IMR-90 (cell line): ENCODE measurements at regions not wholly inside any gene's neighbourhood (a gene's known extent, or its start where the extent isn't known, plus 50 kb on each side); places are given as distances from the start of the nearest gene placed in this dataset.

ENCODE experiments used
- ATAC-seq: fragments of 200-7000 bp; cut with Tn5 transposase; 2 replicates; pipeline ENCODE4 v1.9.1; 2020; ENCODE audit warnings: low read depth, mild to moderate bottlenecking, moderate library complexity
- BruUV-seq: library from RNA; stranded (reverse); fragments of 400-500 nt; replicated peaks from 2 replicates; lab custom pipeline; 2021; lab: Mats Ljungman, UMichigan
- CTCF ChIA-PET: fragments of 300-600 bp; formaldehyde crosslinking; extraction: SDS; loops from one replicate; lab custom pipeline; 2021; ENCODE audit warnings: antibody characterized with exemption; lab: Yijun Ruan, JAX
- POLR2A ChIA-PET: fragments of 300-600 bp; sonication (Branson Sonifier 250); formaldehyde crosslinking; loops from one replicate; lab custom pipeline; 2022; ENCODE audit warnings: antibody characterized with exemption; ENCODE audit not compliant: unreplicated experiment; lab: Charles Lee
- DNase-seq: peaks from one replicate; pipeline ENCODE4 v3.0.0; 2013
- H2AFZ ChIP-seq: replicated peaks from 2 replicates; pipeline ENCODE3; 2013; ENCODE audit warnings: low read length, mild to moderate bottlenecking; ENCODE audit not compliant: poor library complexity
- H2AK5ac ChIP-seq: 2 replicates; pipeline ENCODE4 v1.6.1; 2013; ENCODE audit warnings: low read depth, low read length, inconsistent platforms
- H2AK9ac ChIP-seq: replicated peaks from 2 replicates; pipeline ENCODE3; 2013; ENCODE audit warnings: mild to moderate bottlenecking, low read depth, low read length, moderate library complexity; ENCODE audit not compliant: poor library complexity
- H2BK120ac ChIP-seq: 2 replicates; pipeline ENCODE4 v1.6.1; 2013; ENCODE audit warnings: low read depth, low read length, inconsistent platforms
- H2BK15ac ChIP-seq: 3 replicates; pipeline ENCODE4 v1.6.1; 2013; ENCODE audit warnings: low read depth, low read length, inconsistent platforms
- H2BK20ac ChIP-seq: 2 replicates; pipeline ENCODE4 v1.6.1; 2013; ENCODE audit warnings: low read depth, mild to moderate bottlenecking, inconsistent platforms, low read length, moderate library complexity
- H2BK5ac ChIP-seq: 2 replicates; pipeline ENCODE4 v1.6.1; 2013; ENCODE audit warnings: mild to moderate bottlenecking, low read depth, low read length, inconsistent platforms; ENCODE audit not compliant: poor library complexity, severe bottlenecking
- H3K14ac ChIP-seq: replicated peaks from 2 replicates; pipeline ENCODE4 v1.6.1; 2013; ENCODE audit warnings: low read depth, low read length, inconsistent platforms
- H3K18ac ChIP-seq: 2 replicates; pipeline ENCODE4 v1.6.1; 2013; ENCODE audit warnings: low read depth, low read length, control low read depth
- H3K23ac ChIP-seq: 2 replicates; pipeline ENCODE4 v1.6.1; 2013; ENCODE audit warnings: low read depth, low read length, inconsistent platforms
- H3K27ac ChIP-seq: 2 replicates; pipeline ENCODE4 v1.5.1; 2013; ENCODE audit warnings: mild to moderate bottlenecking, control low read depth, low read length; ENCODE audit not compliant: insufficient read depth
- H3K27me3 ChIP-seq: 2 replicates; pipeline ENCODE4 v1.6.1; 2013; ENCODE audit warnings: low read length; ENCODE audit not compliant: control insufficient read depth, insufficient read depth
- H3K36me3 ChIP-seq: 2 replicates; pipeline ENCODE4 v1.6.1; 2013; ENCODE audit warnings: low read length, mixed read lengths; ENCODE audit not compliant: control insufficient read depth, insufficient read depth
- H3K4ac ChIP-seq: 2 replicates; pipeline ENCODE4 v1.6.1; 2013; ENCODE audit warnings: low read depth, low read length, inconsistent platforms
- H3K4me1 ChIP-seq: 2 replicates; pipeline ENCODE4 v1.6.1; 2013; ENCODE audit warnings: low read length, mixed read lengths; ENCODE audit not compliant: control insufficient read depth, insufficient read depth
- H3K4me2 ChIP-seq: 2 replicates; pipeline ENCODE4 v1.6.1; 2013; ENCODE audit warnings: low read depth, mild to moderate bottlenecking, control low read depth, low read length, moderate library complexity
- H3K4me3 ChIP-seq: 2 replicates; pipeline ENCODE4 v1.5.1; 2013; ENCODE audit warnings: low read depth, mild to moderate bottlenecking, control low read depth, low read length, moderate library complexity; ENCODE audit not compliant: insufficient read depth
- H3K56ac ChIP-seq: 2 replicates; pipeline ENCODE4 v1.6.1; 2013; ENCODE audit warnings: low read length, inconsistent platforms; ENCODE audit not compliant: insufficient read depth; ENCODE audit errors: extremely low read depth
- H3K79me1 ChIP-seq, 2 experiments: 2 replicates each; pipeline ENCODE4 v1.6.1; 2013; ENCODE audit warnings: low read length in 2 of 2, inconsistent platforms in 1 of 2, low read depth in 1 of 2
- H3K9ac ChIP-seq: 2 replicates; pipeline ENCODE4 v1.6.1; 2013; ENCODE audit warnings: low read depth, low read length, control low read depth
- H3K9me1 ChIP-seq: 2 replicates; pipeline ENCODE4 v1.6.1; 2013; ENCODE audit warnings: low read length, inconsistent platforms; ENCODE audit not compliant: insufficient read depth
- H3K9me3 ChIP-seq: 2 replicates; pipeline ENCODE4 v1.6.1; 2013; ENCODE audit warnings: low read length; ENCODE audit not compliant: control insufficient read depth, insufficient read depth
- H4K20me1 ChIP-seq: 2 replicates; pipeline ENCODE4 v1.6.1; 2013; ENCODE audit warnings: low read length, inconsistent platforms; ENCODE audit not compliant: insufficient read depth
- H4K5ac ChIP-seq: 2 replicates; pipeline ENCODE4 v1.6.1; 2013; ENCODE audit warnings: mild to moderate bottlenecking, low read depth, low read length, control low read depth
- H4K8ac ChIP-seq, 2 experiments: 2 replicates each; pipeline ENCODE4 v1.6.1; 2013; ENCODE audit warnings: low read depth in 2 of 2, low read length in 2 of 2, control low read depth in 1 of 2, inconsistent platforms in 1 of 2
- H4K91ac ChIP-seq: 2 replicates; pipeline ENCODE4 v1.6.1; 2013; ENCODE audit warnings: low read depth, low read length, inconsistent platforms; ENCODE audit not compliant: insufficient read depth
- BHLHE40 ChIP-seq: fragments of 150-350 bp; IDR thresholded peaks from 2 replicates; pipeline ENCODE4 v1.6.1; 2016; ENCODE audit warnings: mild to moderate bottlenecking, low read depth, low read length
- CHD1 ChIP-seq: IDR thresholded peaks from 2 replicates; pipeline ENCODE4 v1.6.1; 2012; ENCODE audit warnings: low read depth, low read length, improper control_type of control experiment
- MXI1 ChIP-seq: IDR thresholded peaks from 2 replicates; pipeline ENCODE4 v1.6.1; 2012; ENCODE audit warnings: low read depth, mild to moderate bottlenecking, low read length, moderate library complexity, borderline replicate concordance
- NFE2L2 ChIP-seq: fragments of 150-350 bp; IDR thresholded peaks from 2 replicates; pipeline ENCODE4 v1.6.1; 2016; ENCODE audit warnings: low read depth, mild to moderate bottlenecking, low read length
- POLR2A ChIP-seq: IDR thresholded peaks from 2 replicates; pipeline ENCODE4 v1.6.1; 2012; ENCODE audit warnings: mild to moderate bottlenecking, low read depth, low read length
- RCOR1 ChIP-seq: IDR thresholded peaks from 2 replicates; pipeline ENCODE4 v1.6.1; 2012; ENCODE audit warnings: mild to moderate bottlenecking, low read length, improper control_type of control experiment; ENCODE audit not compliant: insufficient replicate concordance
- WGBS, 2 experiments: methylation state at CpG; one replicate each; pipeline versions ENCODE4 v1.1.5 to v1.1.7; 2013; ENCODE audit warnings: missing lambda C conversion rate in 2 of 2; ENCODE audit not compliant: insufficient read length in 1 of 2; ENCODE audit errors: extremely low coverage in 2 of 2; 5-methylcytosine and 5-hydroxymethylcytosine counted together
- dilution Hi-C: fragments of 300-500 bp; cut with HindIII; formaldehyde crosslinking; loops from one replicate; pipeline ENCODE4 v1.14.3; 2018; ENCODE audit warnings: low sequenced_read_pairs; ENCODE audit not compliant: unreplicated experiment
- in situ Hi-C: fragments of 300-500 bp; cut with MboI; formaldehyde crosslinking; loops from 3 replicates; pipeline ENCODE4 v1.14.3; 2019; ENCODE audit warnings: low sequenced_read_pairs, inconsistent platforms, mixed read lengths
- intact Hi-C: fragments of 100-400 bp; cut with micrococcal nuclease; formaldehyde crosslinking; loops from 2 replicates; pipeline ENCODE4 v1.10.0; 2022
- TF ChIP-seq, protein P1 (sequence below): fragments of 150-350 bp; IDR thresholded peaks from 2 replicates; pipeline ENCODE4 v1.6.1; 2017; ENCODE audit warnings: mild to moderate bottlenecking, antibody characterized with exemption, low read length, low read depth
- TF ChIP-seq, protein P2 (sequence below): fragments of 150-350 bp; IDR thresholded peaks from 2 replicates; pipeline ENCODE4 v1.6.1; 2016; ENCODE audit warnings: low read depth, mild to moderate bottlenecking, low read length, moderate library complexity, borderline replicate concordance

DNA sequence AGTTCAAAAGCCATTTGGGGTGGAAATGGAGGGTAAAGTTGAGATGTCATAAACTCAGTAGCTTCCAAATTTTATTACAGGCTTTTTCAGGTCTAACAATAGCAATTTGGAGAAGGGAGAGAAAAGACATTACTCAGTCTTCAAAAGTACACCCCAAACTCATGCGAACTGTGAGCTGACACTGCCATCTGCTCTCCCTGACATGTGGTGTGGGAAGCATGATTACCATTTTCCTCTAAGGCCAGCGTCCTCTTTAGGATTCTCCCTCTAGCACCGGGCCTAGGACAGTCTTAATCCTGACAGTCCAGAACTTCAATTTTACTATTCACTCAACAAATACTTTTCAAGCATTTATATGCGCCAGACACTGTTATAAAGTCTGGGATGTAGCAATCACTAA, 536.0 kb upstream of the JARID2 start:
- Histone ChIP-seq H3K23ac (no peak overlapping the region), H3K14ac (peak overlapping the region; percentile 50; the same call in 1 of the 2 replicates), H3K56ac (no peak overlapping the region), H3K4ac (peak overlapping the region; percentile 79; the same call in 1 of the 2 replicates), H3K9me3 (no peaks in the 10 kb centered on the region), H3K4me1 (peaks cover 22% of the 10 kb centered on the region), H4K8ac (peak overlapping the region; percentile 32 to 76; a peak in 3 of 4 replicates), H3K79me1 (no peaks in the 10 kb centered on the region; a peak in 1 of 4 replicates), H2BK15ac (peak overlapping the region; percentile 96; the same call in 1 of the 3 replicates), H3K4me3 (no peak overlapping the region), H3K36me3 (no peaks in the 10 kb centered on the region), H2BK20ac (peak overlapping the region; percentile 77), H4K5ac (peak overlapping the region; percentile 8; the same call in 1 of the 2 replicates), H2BK5ac (peak overlapping the region; percentile 70), H3K9me1 (peaks cover 19% of the 10 kb centered on the region), H2AK5ac (peak overlapping the region; percentile 91), H3K27ac (no peak overlapping the region), H3K27me3 (no peaks in the 10 kb centered on the region), H2AK9ac (no peak overlapping the region), H3K9ac (no peak overlapping the region), H3K18ac (peak overlapping the region; percentile 10; the same call in 1 of the 2 replicates), H3K4me2 (no peak overlapping the region), H2AFZ (no peak overlapping the region), H2BK120ac (peak overlapping the region; percentile 92), H4K91ac (peak overlapping the region; percentile 36; the same call in 1 of the 2 replicates), H4K20me1 (no peaks in the 10 kb centered on the region)
- no TSS peak for BruUV-seq
- ChIA-PET POLR2A (no interaction called here), CTCF (interaction anchor here (1.0 kb wide), 1 partner anchor 29 kb away, joined by 6 read pairs; no protein-coding TSS in a partner anchor)
- no CpG with 5 or more reads among the region's 4 CpGs for WGBS, 2 experiments
- dilution Hi-C loops (no loop called here), intact Hi-C loops (loop anchor here (2.0 kb wide), 2 partner anchors 535 to 781 kb away; no protein-coding TSS in a partner anchor), in situ Hi-C loops (loop anchor here (10.0 kb wide), 1 partner anchor 495 kb away; no protein-coding TSS in a partner anchor)
- no peak for TF ChIP-seq NFE2L2
- no peak for TF ChIP-seq CHD1
- TF ChIP-seq POLR2A = no peak
- TF ChIP-seq, protein P1, sequence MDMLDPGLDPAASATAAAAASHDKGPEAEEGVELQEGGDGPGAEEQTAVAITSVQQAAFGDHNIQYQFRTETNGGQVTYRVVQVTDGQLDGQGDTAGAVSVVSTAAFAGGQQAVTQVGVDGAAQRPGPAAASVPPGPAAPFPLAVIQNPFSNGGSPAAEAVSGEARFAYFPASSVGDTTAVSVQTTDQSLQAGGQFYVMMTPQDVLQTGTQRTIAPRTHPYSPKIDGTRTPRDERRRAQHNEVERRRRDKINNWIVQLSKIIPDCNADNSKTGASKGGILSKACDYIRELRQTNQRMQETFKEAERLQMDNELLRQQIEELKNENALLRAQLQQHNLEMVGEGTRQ = no peak
- TF ChIP-seq RCOR1 = no peak
- no peak for TF ChIP-seq MXI1
- TF ChIP-seq, protein P2, sequence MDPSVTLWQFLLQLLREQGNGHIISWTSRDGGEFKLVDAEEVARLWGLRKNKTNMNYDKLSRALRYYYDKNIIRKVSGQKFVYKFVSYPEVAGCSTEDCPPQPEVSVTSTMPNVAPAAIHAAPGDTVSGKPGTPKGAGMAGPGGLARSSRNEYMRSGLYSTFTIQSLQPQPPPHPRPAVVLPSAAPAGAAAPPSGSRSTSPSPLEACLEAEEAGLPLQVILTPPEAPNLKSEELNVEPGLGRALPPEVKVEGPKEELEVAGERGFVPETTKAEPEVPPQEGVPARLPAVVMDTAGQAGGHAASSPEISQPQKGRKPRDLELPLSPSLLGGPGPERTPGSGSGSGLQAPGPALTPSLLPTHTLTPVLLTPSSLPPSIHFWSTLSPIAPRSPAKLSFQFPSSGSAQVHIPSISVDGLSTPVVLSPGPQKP = no peak
- TF ChIP-seq BHLHE40 = no peak
- DNase-seq (no peak), ATAC-seq (no peak)
